ENCODE measurements at regions not wholly inside any gene's neighbourhood (a gene's known extent, or its start where the extent isn't known, plus 50 kb on each side); places are given as distances from the start of the nearest gene placed in this dataset.

GRCh38 chr1:63038586-63038985 is 254.7 kb downstream of the ATG4C start:
- TF ChIP-seq CTCF (IDR thresholded peaks at IDR 0.05) (no peak), POLR2A (IDR thresholded peaks at IDR 0.05) (no peak)
